ENCODE measurements at regions not wholly inside any gene's neighbourhood (a gene's known extent, or its start where the extent isn't known, plus 50 kb on each side); places are given as distances from the start of the nearest gene placed in this dataset.
"Not testable (repeated sequence)": the region's sequence is repeated elsewhere in the genome, so short reads cannot be mapped to it uniquely, and the experiment has no call there.

DNA sequence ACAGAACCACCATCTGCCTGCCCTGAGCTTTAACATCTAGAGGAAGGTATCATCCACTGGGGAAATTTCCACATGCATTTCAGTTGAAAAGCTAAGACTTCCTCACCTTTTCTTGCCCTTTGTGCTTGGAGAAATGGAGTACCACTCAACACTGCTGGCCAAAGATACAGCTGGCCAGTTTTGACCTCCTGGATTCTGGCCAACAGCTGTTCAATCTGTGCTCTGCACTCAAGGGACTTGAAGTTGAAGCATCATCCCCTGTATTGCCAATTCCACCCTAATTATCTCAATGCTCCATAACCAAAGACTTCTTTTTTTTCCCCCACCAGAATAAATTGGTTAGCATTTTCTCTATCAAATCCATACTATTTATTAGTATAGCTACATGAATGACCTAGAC lies 70.4 kb upstream of the PRDM9 start:
- CTCF ChIA-PET = no interaction called here
- no peaks in the 10 kb centered on the region for H3K36me3 ChIP-seq (ENCODE audit: insufficient read depth, low read length, poor library complexity, severe bottlenecking)
- no TSS peak for BruUV-seq (replicated peaks)
- H3K4me3 ChIP-seq (ENCODE audit: low read depth, low read length, poor library complexity, severe bottlenecking) = no peak overlapping the region
- POLR2A ChIA-PET (ENCODE audit: low non-redundant PET) = interaction anchor here (0.6 kb wide), 1 partner anchor 879 kb away, joined by 3 read pairs; no protein-coding TSS in a partner anchor
- TF ChIP-seq CTCF (conservative IDR thresholded peaks at IDR 0.05; ENCODE audit: low read depth, low read length) (no peak), EZH2 (IDR thresholded peaks at IDR 0.05; ENCODE audit: borderline replicate concordance, low read depth, low read length, poor library complexity, severe bottlenecking) (no peak)
- no peaks in the 10 kb centered on the region for H3K9me3 ChIP-seq (ENCODE audit: low read depth, low read length, poor library complexity, severe bottlenecking)
- DNase-seq (ENCODE audit: low spot score) = no peak
- no peaks in the 10 kb centered on the region for H3K4me1 ChIP-seq (ENCODE audit: insufficient read depth, low read length, poor library complexity, severe bottlenecking)
- H3K27me3 ChIP-seq (replicated peaks; ENCODE audit: insufficient read depth, low read depth, low read length, poor library complexity) = no peaks in the 10 kb centered on the region
- intact Hi-C loops (cut with micrococcal nuclease; ENCODE audit: unreplicated experiment) = no loop called here
- H3K27ac ChIP-seq (ENCODE audit: low read depth, low read length, poor library complexity, severe bottlenecking) = no peak overlapping the region

DNA sequence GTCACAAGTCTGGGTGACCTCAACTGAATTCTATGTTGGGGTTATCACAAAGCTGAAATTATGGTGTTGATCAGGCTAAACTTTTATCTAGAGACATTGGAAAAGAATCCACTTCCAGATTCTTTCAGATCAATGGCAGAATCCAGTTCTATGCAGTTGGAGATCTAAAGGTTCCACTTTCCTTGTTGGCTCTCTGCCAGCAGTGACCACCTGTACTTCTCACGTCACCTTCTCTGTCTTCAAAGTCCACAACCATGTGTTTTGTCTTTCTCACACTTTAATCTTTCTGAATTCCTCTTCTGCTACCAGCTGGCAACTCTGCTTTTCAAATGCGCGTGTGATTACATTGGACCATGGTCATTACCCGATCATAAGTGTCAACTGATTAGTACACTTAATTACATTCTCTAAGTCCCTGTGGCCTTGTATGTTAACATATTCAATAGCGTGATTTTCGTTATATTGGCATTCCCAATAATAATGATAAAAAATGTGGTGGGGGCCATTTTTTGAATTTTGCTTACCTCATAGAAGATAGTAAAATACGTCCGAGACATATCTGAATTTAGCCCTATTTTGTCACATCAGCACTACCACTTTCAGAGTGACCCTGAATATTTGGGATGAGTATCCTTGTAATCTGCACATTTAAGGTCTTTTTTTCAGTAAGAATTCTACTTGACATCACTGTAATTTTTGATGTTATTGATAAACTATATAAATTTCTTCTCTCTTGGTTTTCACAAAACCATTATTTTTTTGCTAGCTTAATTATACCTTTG lies 73.7 kb upstream of the PRDM9 start:
- no peak overlapping the region for H3K4me3 ChIP-seq (ENCODE audit: low read depth, low read length, poor library complexity, severe bottlenecking)
- POLR2A ChIA-PET (ENCODE audit: low non-redundant PET) = no interaction called here
- no TSS peak for BruUV-seq (replicated peaks)
- intact Hi-C loops (cut with micrococcal nuclease; ENCODE audit: unreplicated experiment) = no loop called here
- H3K9me3 ChIP-seq (ENCODE audit: low read depth, low read length, poor library complexity, severe bottlenecking) = no peaks in the 10 kb centered on the region
- H3K27ac ChIP-seq (ENCODE audit: low read depth, low read length, poor library complexity, severe bottlenecking) = no peak overlapping the region
- no peaks in the 10 kb centered on the region for H3K36me3 ChIP-seq (ENCODE audit: insufficient read depth, low read length, poor library complexity, severe bottlenecking)
- no peaks in the 10 kb centered on the region for H3K27me3 ChIP-seq (replicated peaks; ENCODE audit: insufficient read depth, low read depth, low read length, poor library complexity)
- TF ChIP-seq EZH2 (IDR thresholded peaks at IDR 0.05; ENCODE audit: borderline replicate concordance, low read depth, low read length, poor library complexity, severe bottlenecking) (no peak), CTCF (conservative IDR thresholded peaks at IDR 0.05; ENCODE audit: low read depth, low read length) (no peak)
- CTCF ChIA-PET = no interaction called here
- no peak for DNase-seq (ENCODE audit: low spot score)
- H3K4me1 ChIP-seq (ENCODE audit: insufficient read depth, low read length, poor library complexity, severe bottlenecking) = no peaks in the 10 kb centered on the region

DNA sequence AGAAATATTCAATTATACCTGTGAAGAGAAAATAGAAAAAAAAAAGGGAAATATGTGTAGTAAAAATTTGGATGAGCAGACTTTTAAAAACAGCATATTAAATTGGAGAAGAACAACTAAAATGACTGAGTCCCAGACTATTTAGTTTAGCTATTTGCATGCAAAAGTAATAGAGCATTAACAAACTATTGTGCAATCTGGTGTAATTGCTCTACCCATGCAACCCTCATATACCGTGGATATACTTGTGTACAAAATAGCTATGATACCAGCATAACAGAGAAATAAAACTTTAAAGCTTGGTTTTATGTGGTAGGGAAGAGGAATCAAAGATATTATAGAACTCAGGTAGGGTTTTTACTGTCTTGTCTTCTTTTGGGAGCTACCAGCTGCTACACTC lies 78.7 kb upstream of the PRDM9 start:
- ChIA-PET POLR2A (ENCODE audit: low non-redundant PET) (no interaction called here), CTCF (no interaction called here)

DNA sequence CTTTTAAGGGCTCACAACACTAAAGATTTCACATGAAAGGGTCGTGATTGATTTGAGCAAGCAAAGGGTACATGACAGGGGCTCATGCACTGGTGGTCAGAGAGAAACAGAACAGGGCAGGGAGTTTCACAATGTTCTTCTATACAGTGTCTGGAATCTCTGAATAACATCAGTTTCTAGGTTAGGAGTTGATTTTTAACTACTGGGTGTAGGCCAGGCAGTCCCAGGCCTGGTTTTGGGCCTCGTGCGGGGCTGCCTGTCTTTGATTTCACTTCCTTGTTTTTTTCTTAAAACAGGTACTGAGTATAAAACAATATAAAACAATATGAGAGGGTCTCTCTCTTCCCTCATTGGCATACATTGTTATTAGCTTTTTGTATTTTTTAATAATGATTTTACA lies 87.2 kb upstream of the PRDM9 start:
- CTCF ChIA-PET; BruUV-seq (replicated peaks); H3K36me3 ChIP-seq (ENCODE audit: insufficient read depth, low read length, poor library complexity, severe bottlenecking); H3K9me3 ChIP-seq (ENCODE audit: low read depth, low read length, poor library complexity, severe bottlenecking); H3K4me3 ChIP-seq (ENCODE audit: low read depth, low read length, poor library complexity, severe bottlenecking); H3K4me1 ChIP-seq (ENCODE audit: insufficient read depth, low read length, poor library complexity, severe bottlenecking); POLR2A ChIA-PET (ENCODE audit: low non-redundant PET); H3K27ac ChIP-seq (ENCODE audit: low read depth, low read length, poor library complexity, severe bottlenecking); H3K27me3 ChIP-seq (replicated peaks; ENCODE audit: insufficient read depth, low read depth, low read length, poor library complexity); intact Hi-C loops (cut with micrococcal nuclease; ENCODE audit: unreplicated experiment); DNase-seq (ENCODE audit: low spot score): not testable (repeated sequence)

More for the DNA sequence above, 78.7 kb upstream of the PRDM9 start:
- Histone ChIP-seq H3K27me3 (replicated peaks; ENCODE audit: insufficient read depth, low read depth, low read length, poor library complexity) (no peaks in the 10 kb centered on the region), H3K4me1 (ENCODE audit: insufficient read depth, low read length, poor library complexity, severe bottlenecking) (no peaks in the 10 kb centered on the region), H3K9me3 (ENCODE audit: low read depth, low read length, poor library complexity, severe bottlenecking) (no peaks in the 10 kb centered on the region), H3K36me3 (ENCODE audit: insufficient read depth, low read length, poor library complexity, severe bottlenecking) (no peaks in the 10 kb centered on the region), H3K4me3 (ENCODE audit: low read depth, low read length, poor library complexity, severe bottlenecking) (no peak overlapping the region), H3K27ac (ENCODE audit: low read depth, low read length, poor library complexity, severe bottlenecking) (no peak overlapping the region)
- no peak for DNase-seq (ENCODE audit: low spot score)
- BruUV-seq (replicated peaks) = no TSS peak
- TF ChIP-seq EZH2 (IDR thresholded peaks at IDR 0.05; ENCODE audit: borderline replicate concordance, low read depth, low read length, poor library complexity, severe bottlenecking) = no peak
- TF ChIP-seq CTCF (conservative IDR thresholded peaks at IDR 0.05; ENCODE audit: low read depth, low read length) = no peak
- intact Hi-C loops (cut with micrococcal nuclease; ENCODE audit: unreplicated experiment) = no loop called here
